OCI-LY3 (cell line): ENCODE measurements at regions not wholly inside any gene's neighbourhood (a gene's known extent, or its start where the extent isn't known, plus 50 kb on each side); places are given as distances from the start of the nearest gene placed in this dataset.

Experiments used
- EZH2phosphoT487 ChIP-seq: fragments of 200-600 bp; shearing (Covaris generic); IDR thresholded peaks from 2 replicates; pipeline ENCODE4 v1.6.1; 2018; ENCODE audit warnings: antibody characterized with exemption, mixed run types, low read depth
- TF ChIP-seq, protein P1 (sequence below): fragments of 200-600, 300-600 bp; sonication (generic); IDR thresholded peaks from 2 replicates; pipeline ENCODE4 v1.5.1; 2014; ENCODE audit warnings: antibody characterized with exemption, low read length, low read depth

DNA sequence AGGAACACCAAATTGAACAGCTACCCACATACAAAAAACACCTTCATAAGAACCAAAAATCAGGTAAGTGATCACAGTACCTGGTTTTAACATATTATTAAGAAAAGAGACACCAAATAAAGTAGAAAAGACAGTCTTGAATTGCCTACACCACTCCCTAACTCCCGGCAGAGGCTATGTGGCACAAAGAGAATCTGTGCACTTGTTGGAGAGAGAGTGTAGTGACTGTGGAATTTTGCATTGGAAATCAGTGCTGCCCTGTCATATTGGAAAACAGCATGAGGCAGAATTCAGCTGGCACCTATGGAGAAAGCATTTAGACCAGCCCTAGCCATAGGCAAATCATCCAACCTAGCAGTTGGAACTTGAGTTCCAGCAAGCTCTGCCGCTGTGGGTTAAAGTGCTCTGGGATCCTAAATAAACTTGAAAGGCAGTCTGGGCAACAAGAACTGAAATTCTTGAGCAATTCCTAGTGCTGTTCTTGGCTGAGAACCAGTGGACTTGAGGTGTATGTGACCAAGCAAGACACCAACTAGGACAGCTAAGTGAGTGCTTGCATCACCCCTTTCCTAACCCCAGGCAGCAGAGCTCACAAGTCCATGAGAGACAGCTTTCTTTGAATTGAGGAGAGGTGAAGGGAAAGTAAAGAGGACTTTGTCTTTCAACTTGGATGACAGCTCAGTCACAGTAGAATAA, 969.6 kb upstream of the ALCAM start:
- TF ChIP-seq, protein P1, sequence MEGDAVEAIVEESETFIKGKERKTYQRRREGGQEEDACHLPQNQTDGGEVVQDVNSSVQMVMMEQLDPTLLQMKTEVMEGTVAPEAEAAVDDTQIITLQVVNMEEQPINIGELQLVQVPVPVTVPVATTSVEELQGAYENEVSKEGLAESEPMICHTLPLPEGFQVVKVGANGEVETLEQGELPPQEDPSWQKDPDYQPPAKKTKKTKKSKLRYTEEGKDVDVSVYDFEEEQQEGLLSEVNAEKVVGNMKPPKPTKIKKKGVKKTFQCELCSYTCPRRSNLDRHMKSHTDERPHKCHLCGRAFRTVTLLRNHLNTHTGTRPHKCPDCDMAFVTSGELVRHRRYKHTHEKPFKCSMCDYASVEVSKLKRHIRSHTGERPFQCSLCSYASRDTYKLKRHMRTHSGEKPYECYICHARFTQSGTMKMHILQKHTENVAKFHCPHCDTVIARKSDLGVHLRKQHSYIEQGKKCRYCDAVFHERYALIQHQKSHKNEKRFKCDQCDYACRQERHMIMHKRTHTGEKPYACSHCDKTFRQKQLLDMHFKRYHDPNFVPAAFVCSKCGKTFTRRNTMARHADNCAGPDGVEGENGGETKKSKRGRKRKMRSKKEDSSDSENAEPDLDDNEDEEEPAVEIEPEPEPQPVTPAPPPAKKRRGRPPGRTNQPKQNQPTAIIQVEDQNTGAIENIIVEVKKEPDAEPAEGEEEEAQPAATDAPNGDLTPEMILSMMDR, result no peak
- no peak for TF ChIP-seq EZH2phosphoT487
